ENCODE measurements at regions not wholly inside any gene's neighbourhood (a gene's known extent, or its start where the extent isn't known, plus 50 kb on each side); places are given as distances from the start of the nearest gene placed in this dataset.

DNA sequence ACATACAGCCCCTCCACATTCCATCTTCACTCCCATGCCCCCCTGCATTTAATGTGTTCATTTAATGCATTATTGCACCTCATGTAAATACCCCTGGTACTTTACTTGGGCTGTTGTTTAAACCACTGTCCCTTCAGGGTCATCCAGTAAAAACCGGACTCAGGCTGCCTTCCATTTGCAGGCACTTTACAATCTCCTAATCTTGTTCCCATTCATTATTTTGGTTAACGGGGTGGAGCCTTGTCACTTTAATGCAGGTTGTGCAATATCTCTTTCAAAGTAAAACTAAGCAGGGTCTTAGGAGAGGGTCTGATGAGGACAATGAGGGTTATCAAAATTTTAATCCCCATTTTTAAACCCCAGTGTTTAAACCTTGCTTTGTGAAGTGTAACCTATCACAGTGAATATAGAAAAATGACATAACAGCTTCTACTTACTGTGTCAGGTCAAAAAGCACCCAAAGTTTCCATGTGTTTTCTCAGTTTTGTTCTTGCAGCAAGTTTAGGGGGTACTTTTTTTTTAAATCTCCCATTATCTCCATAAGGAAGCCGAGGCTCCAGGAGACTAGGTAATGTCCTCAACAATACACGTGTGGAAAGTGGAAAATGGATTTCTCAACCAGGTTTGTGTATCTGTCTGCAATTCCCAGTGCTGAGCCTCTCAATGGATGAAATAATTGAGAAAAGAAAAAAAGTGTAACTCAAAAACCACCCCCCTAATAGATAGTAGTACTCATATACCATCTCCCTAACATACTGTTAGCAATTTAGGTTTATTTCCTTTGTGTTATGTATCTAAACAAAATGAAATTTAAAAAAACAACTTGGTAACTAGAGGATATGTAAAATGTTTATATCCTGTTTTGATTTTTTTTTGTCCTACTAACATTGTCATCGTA, 54.2 kb upstream of the SPRY4 start:
- no peak for DNase-seq (ENCODE audit: low spot score)

DNA sequence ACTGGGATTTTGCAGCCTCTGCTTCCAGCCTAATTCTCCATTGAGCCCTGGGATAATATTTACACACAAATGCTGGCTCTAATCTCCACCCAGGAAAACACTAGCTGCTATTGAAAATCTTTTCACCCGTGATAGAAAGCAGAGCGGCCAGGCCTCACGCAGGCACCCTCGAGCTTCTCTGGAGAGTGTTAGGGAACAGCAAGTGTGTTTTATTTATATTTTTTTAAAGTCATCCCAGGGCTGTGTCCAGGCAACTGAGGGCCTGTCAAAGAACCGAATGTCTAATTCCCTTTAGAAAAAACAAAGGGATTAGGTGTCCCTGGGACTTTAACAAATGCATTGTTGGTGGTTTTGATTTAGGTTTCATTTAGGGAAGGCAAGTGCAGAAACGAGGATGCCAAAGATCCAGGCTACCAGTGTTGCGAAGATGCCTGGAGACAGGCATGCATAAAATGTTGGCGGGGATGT, 51.2 kb upstream of the SPRY4 start:
- no peak for DNase-seq (ENCODE audit: low spot score)

Data from iPS-NIHi11 (cell line).